ENCODE measurements at regions not wholly inside any gene's neighbourhood (a gene's known extent, or its start where the extent isn't known, plus 50 kb on each side); places are given as distances from the start of the nearest gene placed in this dataset.

GRCh38 chr10:118503192-118503591 lies 92.3 kb downstream of the PRLHR start:
- no peak for TF ChIP-seq CTCF (CRISPR knock-in tag; IDR thresholded peaks at IDR 0.05)
- no peak for TF ChIP-seq AKAP8 (CRISPR knock-in tag; IDR thresholded peaks at IDR 0.05)
- no peak for TF ChIP-seq HCFC1 (IDR thresholded peaks at IDR 0.05; ENCODE audit: low read depth, low read length)
- no peak for TF ChIP-seq TAF1 (CRISPR knock-in tag; IDR thresholded peaks at IDR 0.05)
- no peak for TF ChIP-seq PHF8 (CRISPR knock-in tag; IDR thresholded peaks at IDR 0.05)
- no peak for TF ChIP-seq ZNF501 (CRISPR knock-in tag; IDR thresholded peaks at IDR 0.05)
- TF ChIP-seq EZH2 (conservative IDR thresholded peaks at IDR 0.05; ENCODE audit: low read depth, low read length): no peak
